Gastrocnemius medialis (tissue), 4 donors: ENCODE measurements at regions not wholly inside any gene's neighbourhood (a gene's known extent, or its start where the extent isn't known, plus 50 kb on each side); places are given as distances from the start of the nearest gene placed in this dataset.

Source experiments
- CTCF ChIP-seq, 5 experiments: fragments of 450-650 bp in 3 of 5; fragments of 200-600 bp in 2 of 5; sonication (generic) in 2 of 5; IDR thresholded peaks in 4 of 5; conservative IDR thresholded peaks in 1 of 5; 1 replicate in 4 of 5; 2 replicates in 1 of 5; pipeline ENCODE4 v1.5.1; 2016 to 2019; ENCODE audit warnings: antibody characterized with exemption in 5 of 5, mild to moderate bottlenecking in 3 of 5, moderate library complexity in 3 of 5
- POLR2A ChIP-seq, 2 donors: fragments of 450-650 bp; IDR thresholded peaks; one replicate each; pipeline ENCODE4 v1.6.1; 2017; ENCODE audit warnings: antibody characterized with exemption in 2 of 2, mild to moderate bottlenecking in 2 of 2, moderate library complexity in 2 of 2

GRCh38 chr6:113313841-113314240 lies 543.3 kb upstream of the MARCKS start:
- TF ChIP-seq CTCF (IDR thresholded peaks at IDR 0.05 in 4 of 5, conservative IDR thresholded peaks at IDR 0.05 in 1 of 5) (no peak), POLR2A (IDR thresholded peaks at IDR 0.05) (no peak)
